ENCODE measurements at regions not wholly inside any gene's neighbourhood (a gene's known extent, or its start where the extent isn't known, plus 50 kb on each side); places are given as distances from the start of the nearest gene placed in this dataset.

- Mint-ChIP-seq H3K27ac (no peak overlapping the region), H3K27me3 (peaks cover 8% of the 10 kb centered on the region), H3K36me3 (ENCODE audit: insufficient read depth) (no peaks in the 10 kb centered on the region), H3K4me1 (ENCODE audit: low read depth) (peaks cover 4% of the 10 kb centered on the region), H3K9me3 (ENCODE audit: low read depth) (peaks cover 5% of the 10 kb centered on the region), H3K4me3 (ENCODE audit: low read depth) (no peak overlapping the region)
- DNase-seq (ENCODE audit: low spot score, unreplicated experiment): no peak
- no peak for TF ChIP-seq CTCF (IDR thresholded peaks at IDR 0.05; ENCODE audit: unreplicated experiment)
These were observed 59.2 kb upstream of the ETAA1 start for GRCh38 chr2:67337903-67338302.

DNA sequence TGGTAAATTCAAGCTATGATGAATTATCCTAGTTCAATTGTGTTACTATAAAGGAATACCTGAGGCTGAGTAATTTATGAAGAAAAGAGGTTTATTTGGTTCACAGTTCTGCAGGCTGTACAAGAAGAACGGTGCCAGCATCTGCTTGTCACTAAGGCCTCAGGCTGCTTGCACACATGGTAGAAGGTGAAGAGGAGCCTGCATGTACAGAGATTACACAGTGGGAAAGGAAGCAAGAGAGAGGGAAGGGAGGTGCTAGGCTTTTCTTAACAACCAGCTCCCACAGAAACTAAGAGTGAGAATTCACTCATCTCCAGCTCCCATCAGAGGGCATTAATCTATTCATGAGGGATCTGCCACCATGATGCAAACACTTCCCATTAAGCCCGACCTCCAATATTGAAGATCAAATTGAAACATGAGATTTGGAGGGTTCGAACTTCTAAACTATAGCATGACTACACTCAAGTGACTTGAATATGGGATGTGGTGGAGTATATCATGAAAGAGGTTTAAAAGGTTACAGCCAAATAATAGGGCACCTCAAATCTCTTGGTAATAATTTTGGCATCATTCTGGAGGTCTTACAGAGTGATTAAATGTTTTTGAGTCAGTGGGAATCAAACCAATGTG, 58.4 kb upstream of the ETAA1 start:
- Mint-ChIP-seq H3K27ac (no peak overlapping the region), H3K9me3 (ENCODE audit: low read depth) (peaks cover 5% of the 10 kb centered on the region), H3K4me3 (ENCODE audit: low read depth) (no peak overlapping the region), H3K36me3 (ENCODE audit: insufficient read depth) (no peaks in the 10 kb centered on the region), H3K27me3 (peaks cover 8% of the 10 kb centered on the region), H3K4me1 (ENCODE audit: low read depth) (no peaks in the 10 kb centered on the region)
- TF ChIP-seq CTCF (IDR thresholded peaks at IDR 0.05; ENCODE audit: unreplicated experiment): no peak
- no peak for DNase-seq (ENCODE audit: low spot score, unreplicated experiment)

DNA sequence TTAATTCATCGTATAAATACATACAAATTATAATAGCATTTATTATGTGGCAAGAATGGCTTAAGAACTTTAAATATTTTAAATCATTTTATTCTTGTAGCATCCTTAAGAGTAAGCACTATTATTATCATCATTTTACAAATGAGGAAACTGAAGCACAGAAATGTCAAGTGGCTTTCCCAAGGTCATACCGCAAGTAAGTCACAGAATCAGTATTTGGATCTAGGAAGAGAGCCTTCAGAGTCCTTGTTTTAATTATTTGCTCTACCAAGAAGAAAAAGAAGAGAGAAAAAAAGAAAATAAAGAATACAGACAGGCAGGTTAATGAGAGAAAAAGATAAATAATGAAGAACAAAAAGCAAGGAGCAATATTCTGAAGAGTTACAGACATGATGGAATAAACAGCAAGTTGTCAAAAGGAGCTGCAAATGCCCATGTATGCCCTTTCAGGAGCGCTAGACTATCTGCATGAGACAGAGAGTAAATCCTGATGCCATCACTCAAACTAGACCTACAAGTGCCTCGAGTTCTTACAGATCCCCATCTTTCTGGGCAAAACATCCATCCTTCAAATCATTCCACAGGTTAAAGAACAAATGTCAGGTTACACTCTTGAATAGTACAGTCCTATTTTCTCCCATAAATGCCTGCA, 57.8 kb upstream of the ETAA1 start:
- no peaks in the 10 kb centered on the region for H3K36me3 Mint-ChIP-seq (ENCODE audit: insufficient read depth)
- no peak overlapping the region for H3K27ac Mint-ChIP-seq
- no peak overlapping the region for H3K4me3 Mint-ChIP-seq (ENCODE audit: low read depth)
- no peak for TF ChIP-seq CTCF (IDR thresholded peaks at IDR 0.05; ENCODE audit: unreplicated experiment)
- H3K9me3 Mint-ChIP-seq (ENCODE audit: low read depth): peaks cover 5% of the 10 kb centered on the region
- H3K4me1 Mint-ChIP-seq (ENCODE audit: low read depth): no peaks in the 10 kb centered on the region
- no peak for DNase-seq (ENCODE audit: low spot score, unreplicated experiment)
- H3K27me3 Mint-ChIP-seq: peaks cover 8% of the 10 kb centered on the region

DNA sequence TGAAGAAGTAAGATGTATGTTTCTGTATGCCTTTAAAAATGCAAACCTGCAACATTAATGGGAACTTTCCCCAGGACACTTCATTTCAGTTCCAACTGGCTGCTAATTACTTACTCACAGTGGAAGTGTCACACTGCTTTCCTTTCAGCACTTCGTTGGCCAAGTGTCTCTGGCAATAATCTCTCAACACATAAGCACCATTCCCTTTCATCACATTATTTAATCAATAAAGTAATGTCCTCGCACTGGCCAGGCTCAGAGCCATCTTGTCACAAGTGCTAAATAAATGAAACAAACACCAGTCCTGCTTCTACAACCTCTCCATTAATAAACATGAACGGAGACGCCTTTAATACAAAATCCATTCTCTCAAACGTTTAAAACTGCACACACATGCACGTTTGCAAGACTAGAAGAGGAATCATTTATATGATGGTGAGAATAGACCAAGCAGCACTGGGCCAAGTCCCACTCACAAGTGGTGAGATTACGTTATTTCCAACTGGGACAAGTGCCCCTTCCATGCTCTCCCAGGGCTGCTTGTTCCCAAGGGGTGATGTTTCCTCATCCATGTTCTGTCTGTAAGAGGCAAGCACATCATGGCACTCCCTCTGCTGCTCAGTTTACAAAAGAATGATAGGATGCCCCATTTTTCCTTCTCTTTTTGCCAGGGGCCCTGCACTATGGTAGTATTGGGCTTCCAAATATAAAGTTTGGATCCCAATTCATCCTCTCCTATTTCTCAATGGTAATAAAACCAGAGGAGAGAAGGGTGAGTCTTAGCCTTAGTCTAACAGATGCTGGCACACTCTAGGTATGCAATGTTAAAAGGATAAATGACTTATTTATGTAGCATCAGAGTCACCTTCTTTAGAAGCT, 56.8 kb upstream of the ETAA1 start:
- TF ChIP-seq CTCF (IDR thresholded peaks at IDR 0.05; ENCODE audit: unreplicated experiment): no peak
- no peak for DNase-seq (ENCODE audit: low spot score, unreplicated experiment)
- no peaks in the 10 kb centered on the region for H3K36me3 Mint-ChIP-seq (ENCODE audit: insufficient read depth)
- no peak overlapping the region for H3K27ac Mint-ChIP-seq
- peaks cover 5% of the 10 kb centered on the region for H3K9me3 Mint-ChIP-seq (ENCODE audit: low read depth)
- peaks cover 8% of the 10 kb centered on the region for H3K27me3 Mint-ChIP-seq
- no peak overlapping the region for H3K4me3 Mint-ChIP-seq (ENCODE audit: low read depth)
- H3K4me1 Mint-ChIP-seq (ENCODE audit: low read depth): no peaks in the 10 kb centered on the region

- no peak for TF ChIP-seq CTCF (IDR thresholded peaks at IDR 0.05; ENCODE audit: unreplicated experiment)
- peaks cover 5% of the 10 kb centered on the region for H3K9me3 Mint-ChIP-seq (ENCODE audit: low read depth)
- H3K4me3 Mint-ChIP-seq (ENCODE audit: low read depth): no peak overlapping the region
- peaks cover 8% of the 10 kb centered on the region for H3K27me3 Mint-ChIP-seq
- no peak for DNase-seq (ENCODE audit: low spot score, unreplicated experiment)
- no peaks in the 10 kb centered on the region for H3K36me3 Mint-ChIP-seq (ENCODE audit: insufficient read depth)
- no peak overlapping the region for H3K27ac Mint-ChIP-seq
- no peaks in the 10 kb centered on the region for H3K4me1 Mint-ChIP-seq (ENCODE audit: low read depth)
These were observed 56.2 kb upstream of the ETAA1 start for GRCh38 chr2:67341012-67341318.
